Duodenal mucosa (tissue), 2 donors: ENCODE measurements at regions not wholly inside any gene's neighbourhood (a gene's known extent, or its start where the extent isn't known, plus 50 kb on each side); places are given as distances from the start of the nearest gene placed in this dataset.
"Not testable (repeated sequence)": the region's sequence is repeated elsewhere in the genome, so short reads cannot be mapped to it uniquely, and the experiment has no call there.

Experiments used
- H3K27ac ChIP-seq: one replicate; pipeline ENCODE4 v1.7.0; 2013; ENCODE audit warnings: low read depth, low read length
- H3K27me3 ChIP-seq, 2 donors: one replicate each; pipeline ENCODE4 v1.7.0; 2013; ENCODE audit warnings: low read length in 2 of 2, control low read depth in 1 of 2; ENCODE audit not compliant: insufficient read depth in 2 of 2, control insufficient read depth in 1 of 2
- H3K36me3 ChIP-seq, 2 donors: one replicate each; pipeline ENCODE4 v1.7.0; 2013; ENCODE audit warnings: low read length in 2 of 2, control low read depth in 1 of 2; ENCODE audit not compliant: insufficient read depth in 2 of 2, control insufficient read depth in 1 of 2
- H3K4me1 ChIP-seq, 2 donors: one replicate each; pipeline ENCODE4 v1.7.0; 2013; ENCODE audit warnings: low read length in 2 of 2, control low read depth in 1 of 2; ENCODE audit not compliant: insufficient read depth in 2 of 2, control insufficient read depth in 1 of 2
- H3K4me3 ChIP-seq, 2 donors: one replicate each; pipeline ENCODE4 v1.7.0; 2013; ENCODE audit warnings: low read length in 2 of 2, low read depth in 1 of 2
- H3K9ac ChIP-seq, 2 donors: one replicate each; pipeline ENCODE4 v1.7.0; 2013; ENCODE audit warnings: low read length in 2 of 2, low read depth in 1 of 2
- H3K9me3 ChIP-seq, 2 donors: one replicate each; pipeline ENCODE4 v1.7.0; 2013; ENCODE audit warnings: low read length in 2 of 2, control low read depth in 1 of 2; ENCODE audit not compliant: control insufficient read depth in 1 of 2

DNA sequence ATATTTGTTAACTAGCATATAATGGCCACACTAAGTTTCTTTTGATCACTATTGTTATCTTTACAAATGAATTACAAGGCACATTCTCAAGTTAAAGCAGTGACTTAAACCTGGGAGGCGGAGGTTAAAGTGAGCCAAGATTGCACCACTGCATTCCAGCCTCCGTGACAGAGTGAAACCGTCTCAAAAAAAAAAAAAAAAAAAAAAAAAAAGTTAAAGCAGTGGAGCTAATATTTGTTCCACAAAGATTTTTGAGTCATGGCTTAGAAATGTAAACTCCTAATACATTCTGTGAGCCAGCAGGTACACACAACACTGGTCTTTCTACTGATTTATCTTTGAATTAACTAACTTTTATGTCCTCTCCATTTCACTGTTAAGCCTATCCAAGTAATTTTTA, 221.7 kb upstream of the HTR1E start:
- no peaks in the 10 kb centered on the region for H3K4me1 ChIP-seq
- H3K9ac ChIP-seq, result no peak overlapping the region
- no peak overlapping the region for H3K27ac ChIP-seq
- no peak overlapping the region for H3K4me3 ChIP-seq
- peaks cover 0 to 3% of the 10 kb centered on the region in 2 donors for H3K9me3 ChIP-seq
- H3K27me3 ChIP-seq, result no peaks in the 10 kb centered on the region
- no peaks in the 10 kb centered on the region for H3K36me3 ChIP-seq

DNA sequence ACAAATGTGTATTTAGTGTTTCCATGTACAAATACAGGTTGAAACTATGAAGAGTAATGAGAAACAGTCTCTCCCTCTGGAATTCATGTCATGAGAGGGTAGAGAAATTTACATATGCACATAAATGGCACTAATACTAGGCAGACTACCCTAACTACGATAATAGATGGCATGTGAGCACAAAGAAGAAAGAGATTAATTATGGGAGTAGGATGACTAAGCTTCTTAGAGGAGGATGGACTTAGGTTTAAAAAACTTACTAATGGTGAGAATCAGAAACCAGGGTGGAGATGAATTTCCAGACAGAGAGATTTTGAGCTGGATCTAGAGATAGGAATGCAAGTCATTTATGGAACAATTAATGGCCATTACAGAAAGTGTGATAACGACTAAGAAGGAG, 225.3 kb upstream of the HTR1E start:
- H3K36me3 ChIP-seq, result no peaks in the 10 kb centered on the region
- no peak overlapping the region for H3K9ac ChIP-seq
- H3K27me3 ChIP-seq, result no peaks in the 10 kb centered on the region
- H3K4me3 ChIP-seq, result no peak overlapping the region
- H3K9me3 ChIP-seq, result peaks cover 0 to 2% of the 10 kb centered on the region in 2 donors
- no peak overlapping the region for H3K27ac ChIP-seq
- no peaks in the 10 kb centered on the region for H3K4me1 ChIP-seq

DNA sequence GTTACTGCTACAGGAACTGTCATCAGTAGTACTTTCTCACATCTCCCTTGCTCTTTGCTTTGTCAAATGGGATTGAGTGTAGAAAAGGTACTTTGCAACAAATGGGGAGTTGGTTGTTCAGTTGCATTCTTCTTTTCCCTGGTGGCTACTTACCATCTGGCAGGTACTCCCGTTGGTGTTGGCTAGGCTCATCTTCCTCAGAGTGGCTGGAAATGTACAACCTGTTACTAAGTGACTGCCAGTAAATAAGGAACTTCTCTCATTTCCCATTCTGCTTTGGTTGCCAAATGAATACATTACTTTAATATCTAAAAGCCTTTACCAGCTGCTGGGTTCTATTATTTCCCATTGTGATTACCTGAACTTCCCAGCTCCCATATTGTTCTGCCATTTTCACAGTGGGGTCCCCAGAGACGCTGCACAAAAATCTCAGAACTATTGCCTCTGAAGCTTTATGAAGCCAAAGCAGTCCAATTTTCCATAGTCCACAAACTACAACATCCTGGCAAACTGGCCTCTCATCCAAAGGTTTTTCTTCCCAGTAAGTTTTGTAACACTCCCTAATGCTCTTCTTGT, 229.7 kb upstream of the HTR1E start:
- Histone ChIP-seq H3K4me1 (no peaks in the 10 kb centered on the region), H3K9me3 (peaks cover 2 to 5% of the 10 kb centered on the region in 2 donors), H3K36me3 (no peaks in the 10 kb centered on the region), H3K4me3 (no peak overlapping the region), H3K9ac (no peak overlapping the region), H3K27ac (no peak overlapping the region), H3K27me3 (no peaks in the 10 kb centered on the region)

DNA sequence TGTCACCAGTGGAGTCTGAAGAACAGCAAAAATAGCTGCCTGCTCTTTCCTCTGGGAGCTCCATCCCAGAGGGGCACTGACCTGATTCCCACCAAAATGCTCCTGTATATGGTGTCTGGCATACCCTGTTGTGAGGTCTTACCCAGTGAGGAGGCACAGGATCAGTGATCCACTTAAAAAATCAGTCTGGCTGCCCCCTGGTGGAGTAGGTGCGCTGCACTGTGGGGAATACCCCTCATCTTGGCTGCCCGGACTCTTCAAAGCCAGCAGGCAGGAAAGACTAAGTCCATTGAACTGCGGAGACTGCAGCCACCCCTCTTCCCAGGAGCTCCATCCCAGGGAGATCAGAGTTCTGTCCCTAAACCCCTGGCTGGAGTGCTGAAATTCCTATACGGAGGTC, 230.9 kb upstream of the HTR1E start:
- H3K4me3 ChIP-seq, result no peak overlapping the region
- peaks cover 2 to 5% of the 10 kb centered on the region in 2 donors for H3K9me3 ChIP-seq
- no peak overlapping the region for H3K9ac ChIP-seq
- no peaks in the 10 kb centered on the region for H3K4me1 ChIP-seq
- H3K27ac ChIP-seq, result no peak overlapping the region
- no peaks in the 10 kb centered on the region for H3K27me3 ChIP-seq
- no peaks in the 10 kb centered on the region for H3K36me3 ChIP-seq

DNA sequence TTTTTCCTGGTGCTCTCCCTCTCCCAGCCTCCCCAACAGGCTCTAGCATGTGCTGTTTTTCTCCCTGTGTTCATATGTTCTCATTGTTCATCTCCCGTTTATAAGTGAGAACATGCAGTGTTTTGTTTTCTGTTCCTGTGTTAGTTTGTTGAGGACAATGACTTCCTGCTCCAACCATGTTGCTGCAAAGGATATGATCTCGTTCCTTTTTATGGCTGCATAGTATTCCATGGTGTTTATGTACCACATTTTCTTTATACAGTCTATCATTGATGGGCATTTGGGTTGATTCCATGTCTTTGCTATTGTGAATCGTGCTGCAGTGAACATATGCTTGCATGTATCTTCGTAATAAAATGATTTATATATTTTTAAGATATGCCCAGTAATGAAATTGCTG, 236.1 kb upstream of the HTR1E start:
- H3K36me3 ChIP-seq, H3K4me1 ChIP-seq, H3K27ac ChIP-seq, H3K9ac ChIP-seq, H3K9me3 ChIP-seq, H3K4me3 ChIP-seq, H3K27me3 ChIP-seq: not testable (repeated sequence)

DNA sequence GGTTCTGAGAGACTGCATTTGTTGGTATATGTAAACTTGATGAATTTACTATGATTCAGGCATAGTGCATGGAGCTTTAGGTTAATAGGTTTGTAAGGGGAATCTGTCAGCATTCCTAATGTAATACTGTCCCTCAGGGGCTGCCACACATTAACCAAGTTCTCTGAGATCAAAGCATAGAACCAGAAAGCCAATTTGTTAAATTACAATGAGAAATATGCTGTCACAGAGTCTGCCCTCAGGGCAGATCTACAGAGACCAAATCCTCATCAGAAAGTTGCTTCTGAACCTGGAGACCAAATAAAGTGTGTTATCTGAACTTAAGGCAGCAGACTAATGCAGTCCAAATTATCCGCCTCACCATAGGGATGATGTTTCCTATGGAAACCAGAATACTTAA, 250.8 kb upstream of the HTR1E start:
- Histone ChIP-seq H3K36me3 (no peaks in the 10 kb centered on the region), H3K9me3 (peaks cover 0 to 10% of the 10 kb centered on the region in 2 donors), H3K27me3 (no peaks in the 10 kb centered on the region), H3K4me3 (no peak overlapping the region), H3K4me1 (no peaks in the 10 kb centered on the region), H3K9ac (no peak overlapping the region), H3K27ac (no peak overlapping the region)

DNA sequence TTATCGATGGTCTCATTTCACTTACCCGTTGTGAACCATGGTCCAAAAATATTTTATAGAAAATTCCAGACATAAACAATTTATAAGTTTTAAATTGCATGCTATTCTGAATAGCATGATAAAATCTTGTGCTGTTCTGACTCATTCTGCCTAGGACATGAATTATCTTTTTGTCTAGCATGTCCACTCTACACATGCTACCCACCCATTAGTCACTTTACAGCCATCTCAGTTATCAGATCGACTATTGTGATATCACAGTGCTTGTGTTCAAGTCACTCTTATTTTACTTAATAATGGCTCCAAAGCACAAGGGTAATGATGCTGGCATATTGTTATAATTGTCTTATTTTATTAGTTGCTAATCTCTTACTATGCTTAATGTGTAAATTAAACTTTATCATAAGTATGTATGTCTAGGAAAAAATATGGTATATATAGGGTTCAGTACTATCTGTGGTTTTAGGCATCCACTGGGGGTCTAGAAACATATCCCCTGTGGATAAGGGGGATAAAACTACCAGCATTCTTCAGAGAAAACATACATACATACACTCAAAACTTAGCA, 252.0 kb upstream of the HTR1E start:
- no peak overlapping the region for H3K27ac ChIP-seq
- H3K9ac ChIP-seq, result no peak overlapping the region
- peaks cover 0 to 10% of the 10 kb centered on the region in 2 donors for H3K9me3 ChIP-seq
- H3K36me3 ChIP-seq, result no peaks in the 10 kb centered on the region
- H3K27me3 ChIP-seq, result no peaks in the 10 kb centered on the region
- no peaks in the 10 kb centered on the region for H3K4me1 ChIP-seq
- no peak overlapping the region for H3K4me3 ChIP-seq

DNA sequence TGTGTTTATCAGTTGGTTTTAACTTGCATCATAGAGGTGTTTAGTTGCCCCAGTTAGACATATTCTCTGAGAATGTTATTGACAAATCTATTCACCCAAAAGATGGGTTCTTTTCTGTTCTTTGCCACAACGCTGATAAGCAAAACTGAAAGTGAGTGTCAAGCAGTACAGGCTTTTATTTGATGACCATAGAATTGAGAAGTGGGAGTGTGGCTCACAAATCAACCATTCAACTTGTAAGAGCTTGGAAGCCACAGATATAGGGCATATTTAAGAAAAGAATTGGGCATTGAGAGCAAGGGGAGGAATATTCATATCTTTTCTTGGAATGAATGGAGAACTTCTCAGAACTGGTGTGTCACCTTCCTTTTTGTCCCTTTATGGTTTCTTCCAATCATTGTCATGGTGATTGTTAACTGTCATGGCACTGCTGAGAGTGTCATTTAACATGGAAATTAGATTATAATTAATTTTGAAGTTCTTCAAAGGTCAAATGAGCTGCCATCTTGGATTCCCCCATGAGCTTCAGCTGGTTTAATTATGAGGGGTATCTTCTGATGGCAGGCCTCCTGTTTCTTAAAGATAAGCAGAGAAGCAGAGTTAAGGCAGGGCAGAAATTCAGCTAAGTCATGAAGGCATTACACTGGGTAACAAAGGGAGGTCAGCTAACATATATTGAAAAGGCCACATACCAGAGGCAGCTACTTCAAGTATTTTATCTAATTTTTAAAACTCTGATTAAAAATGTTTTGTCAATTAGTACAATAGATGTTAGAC, 254.0 kb upstream of the HTR1E start:
- Histone ChIP-seq H3K9ac (no peak overlapping the region), H3K27me3 (no peaks in the 10 kb centered on the region), H3K9me3 (peaks cover 0 to 10% of the 10 kb centered on the region in 2 donors), H3K36me3 (no peaks in the 10 kb centered on the region), H3K4me3 (no peak overlapping the region), H3K4me1 (no peaks in the 10 kb centered on the region), H3K27ac (no peak overlapping the region)

DNA sequence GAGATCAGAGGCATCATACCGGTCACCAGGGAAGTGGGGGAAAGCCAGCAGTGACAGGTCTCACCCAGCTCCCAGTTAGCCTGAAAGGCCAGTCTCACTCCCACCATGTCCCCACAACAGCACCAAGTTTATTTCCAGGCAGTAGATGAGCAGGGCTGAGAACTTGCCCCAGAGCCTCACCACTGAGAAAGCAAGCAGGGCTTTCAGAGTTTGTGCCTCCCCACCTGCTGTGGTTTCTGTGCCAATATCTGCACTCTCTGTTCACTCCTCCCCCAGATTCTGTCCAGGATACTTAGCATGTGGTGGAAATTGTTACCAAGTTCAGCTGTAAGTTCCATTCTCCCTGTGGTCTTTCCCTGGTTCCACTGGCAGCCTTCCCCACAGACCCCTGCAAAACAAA, 255.0 kb upstream of the HTR1E start:
- Histone ChIP-seq H3K27ac (no peak overlapping the region), H3K36me3 (no peaks in the 10 kb centered on the region), H3K4me1 (no peaks in the 10 kb centered on the region), H3K4me3 (no peak overlapping the region), H3K27me3 (no peaks in the 10 kb centered on the region), H3K9me3 (peaks cover 0 to 4% of the 10 kb centered on the region in 2 donors), H3K9ac (no peak overlapping the region)

DNA sequence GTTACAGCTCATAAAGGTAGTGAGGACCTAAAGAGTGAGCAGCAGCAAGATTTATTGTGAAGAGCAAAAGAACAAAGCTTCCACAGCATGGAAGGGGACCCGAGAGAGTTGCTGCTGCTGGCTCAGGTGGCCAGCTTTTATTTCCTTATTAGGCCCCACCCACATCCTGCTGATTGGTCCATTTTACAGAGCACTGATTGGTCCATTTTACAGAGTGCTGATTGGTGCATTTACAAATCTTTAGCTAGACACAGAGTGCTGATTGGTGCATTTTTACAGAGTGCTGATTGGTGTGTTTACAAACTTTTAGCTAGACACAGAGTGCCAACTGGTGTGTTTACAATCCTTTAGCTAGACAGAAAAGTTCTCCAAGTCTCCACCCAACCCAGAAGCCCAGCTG, 256.2 kb upstream of the HTR1E start:
- H3K9me3 ChIP-seq, H3K4me1 ChIP-seq, H3K4me3 ChIP-seq, H3K9ac ChIP-seq, H3K27ac ChIP-seq, H3K27me3 ChIP-seq, H3K36me3 ChIP-seq: not testable (repeated sequence)
